ENCODE measurements at regions not wholly inside any gene's neighbourhood (a gene's known extent, or its start where the extent isn't known, plus 50 kb on each side); places are given as distances from the start of the nearest gene placed in this dataset.

- no peaks in the 10 kb centered on the region for H3K27me3 ChIP-seq (ENCODE audit: control insufficient read depth in 2 of 2, insufficient read depth in 2 of 2, low read length in 2 of 2)
- H3K36me3 ChIP-seq (ENCODE audit: control insufficient read depth in 2 of 2, insufficient read depth in 2 of 2, low read length in 2 of 2) = no peaks in the 10 kb centered on the region
- no peak overlapping the region for H3K9ac ChIP-seq (ENCODE audit: low read depth in 1 of 2, low read length in 2 of 2)
- H3K9me3 ChIP-seq (ENCODE audit: control insufficient read depth in 2 of 2, low read length in 2 of 2) = no peaks in the 10 kb centered on the region
- H3K4me3 ChIP-seq (ENCODE audit: low read length in 2 of 2) = no peak overlapping the region
- H3K4me1 ChIP-seq (ENCODE audit: control insufficient read depth in 2 of 2, insufficient read depth in 2 of 2, low read length in 2 of 2) = no peaks in the 10 kb centered on the region
- no peak overlapping the region for H3K27ac ChIP-seq (ENCODE audit: low read depth in 2 of 2, low read length in 2 of 2)
Measured at GRCh38 chr4:170589597-170590191, 499.9 kb upstream of the AADAT start.

DNA sequence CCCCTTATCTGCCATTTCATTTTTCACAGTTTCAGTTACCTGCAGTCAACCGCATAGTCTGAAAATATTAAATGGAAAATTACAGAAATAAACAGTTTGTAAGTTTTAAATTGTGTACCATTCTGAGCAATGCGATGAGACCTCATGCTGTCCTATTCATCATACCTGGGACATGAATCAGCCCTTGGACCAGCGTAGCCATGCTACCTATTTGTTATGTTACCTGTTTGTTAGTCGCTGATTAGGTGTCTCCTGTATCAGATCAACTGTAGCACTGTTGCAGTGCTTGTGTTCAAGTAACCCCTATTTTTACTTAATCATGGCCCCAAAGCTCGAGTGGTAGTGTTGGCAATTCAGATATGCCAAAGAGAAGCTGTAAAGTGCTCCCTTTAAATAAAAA is 492.2 kb upstream of the AADAT start:
- H3K27ac ChIP-seq (ENCODE audit: low read depth in 2 of 2, low read length in 2 of 2) = no peak overlapping the region
- no peaks in the 10 kb centered on the region for H3K4me1 ChIP-seq (ENCODE audit: control insufficient read depth in 2 of 2, insufficient read depth in 2 of 2, low read length in 2 of 2)
- H3K4me3 ChIP-seq (ENCODE audit: low read length in 2 of 2) = no peak overlapping the region
- H3K9ac ChIP-seq (ENCODE audit: low read depth in 1 of 2, low read length in 2 of 2) = no peak overlapping the region
- H3K27me3 ChIP-seq (ENCODE audit: control insufficient read depth in 2 of 2, insufficient read depth in 2 of 2, low read length in 2 of 2) = no peaks in the 10 kb centered on the region
- peaks cover 0 to 2% of the 10 kb centered on the region in 2 donors for H3K9me3 ChIP-seq (ENCODE audit: control insufficient read depth in 2 of 2, low read length in 2 of 2)
- no peaks in the 10 kb centered on the region for H3K36me3 ChIP-seq (ENCODE audit: control insufficient read depth in 2 of 2, insufficient read depth in 2 of 2, low read length in 2 of 2)

GRCh38 chr4:170581322-170581721 is 491.6 kb upstream of the AADAT start:
- H3K27ac ChIP-seq (ENCODE audit: low read depth in 2 of 2, low read length in 2 of 2) = no peak overlapping the region
- H3K4me3 ChIP-seq (ENCODE audit: low read length in 2 of 2) = no peak overlapping the region

GRCh38 chr4:170580651-170581050 is 490.9 kb upstream of the AADAT start:
- no peaks in the 10 kb centered on the region for H3K27me3 ChIP-seq (ENCODE audit: control insufficient read depth in 2 of 2, insufficient read depth in 2 of 2, low read length in 2 of 2)
- H3K4me1 ChIP-seq (ENCODE audit: control insufficient read depth in 2 of 2, insufficient read depth in 2 of 2, low read length in 2 of 2) = no peaks in the 10 kb centered on the region
- H3K9ac ChIP-seq (ENCODE audit: low read depth in 1 of 2, low read length in 2 of 2) = no peak overlapping the region
- H3K9me3 ChIP-seq (ENCODE audit: control insufficient read depth in 2 of 2, low read length in 2 of 2) = peaks cover 0 to 2% of the 10 kb centered on the region in 2 donors
- H3K27ac ChIP-seq (ENCODE audit: low read depth in 2 of 2, low read length in 2 of 2) = no peak overlapping the region
- no peak overlapping the region for H3K4me3 ChIP-seq (ENCODE audit: low read length in 2 of 2)
- no peaks in the 10 kb centered on the region for H3K36me3 ChIP-seq (ENCODE audit: control insufficient read depth in 2 of 2, insufficient read depth in 2 of 2, low read length in 2 of 2)

More at GRCh38 chr4:170581322-170581721, 491.6 kb upstream of the AADAT start:
- Histone ChIP-seq H3K9ac (ENCODE audit: low read depth in 1 of 2, low read length in 2 of 2) (no peak overlapping the region), H3K9me3 (ENCODE audit: control insufficient read depth in 2 of 2, low read length in 2 of 2) (peaks cover 0 to 2% of the 10 kb centered on the region in 2 donors), H3K4me1 (ENCODE audit: control insufficient read depth in 2 of 2, insufficient read depth in 2 of 2, low read length in 2 of 2) (no peaks in the 10 kb centered on the region), H3K36me3 (ENCODE audit: control insufficient read depth in 2 of 2, insufficient read depth in 2 of 2, low read length in 2 of 2) (no peaks in the 10 kb centered on the region), H3K27me3 (ENCODE audit: control insufficient read depth in 2 of 2, insufficient read depth in 2 of 2, low read length in 2 of 2) (no peaks in the 10 kb centered on the region)

DNA sequence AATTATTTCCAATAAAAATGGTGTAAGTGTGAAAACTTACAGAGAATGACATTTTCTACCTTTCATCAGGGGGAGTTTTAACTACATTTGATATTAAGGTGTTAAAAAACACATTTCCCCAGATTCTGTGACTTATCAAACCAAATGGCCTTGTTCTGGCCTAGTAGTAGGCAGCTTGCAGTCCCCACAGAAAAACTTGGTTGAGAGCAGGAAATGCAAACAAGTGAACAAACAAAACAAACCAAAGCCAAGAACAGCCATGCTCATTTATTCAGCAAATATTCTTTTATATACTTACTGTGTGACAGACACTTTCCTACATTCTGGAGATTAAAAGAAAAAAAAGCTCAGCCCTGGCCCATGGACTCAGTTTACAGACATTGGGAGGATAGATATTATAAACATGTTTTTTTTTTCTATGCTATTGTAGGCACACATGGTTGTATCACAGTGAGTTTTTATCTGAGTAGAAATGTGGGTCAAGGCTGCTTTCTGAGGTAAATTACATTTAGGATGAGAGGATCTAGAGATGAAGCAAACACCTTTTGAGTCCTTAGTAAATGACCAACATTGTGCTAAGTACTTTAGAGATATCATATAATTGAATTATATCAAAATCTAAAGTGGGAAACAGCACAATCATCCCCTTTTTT is 449.2 kb upstream of the AADAT start:
- Histone ChIP-seq H3K36me3 (ENCODE audit: control insufficient read depth in 2 of 2, insufficient read depth in 2 of 2, low read length in 2 of 2) (no peaks in the 10 kb centered on the region), H3K4me3 (ENCODE audit: low read length in 2 of 2) (no peak overlapping the region), H3K9me3 (ENCODE audit: control insufficient read depth in 2 of 2, low read length in 2 of 2) (no peaks in the 10 kb centered on the region), H3K4me1 (ENCODE audit: control insufficient read depth in 2 of 2, insufficient read depth in 2 of 2, low read length in 2 of 2) (no peaks in the 10 kb centered on the region), H3K9ac (ENCODE audit: low read depth in 1 of 2, low read length in 2 of 2) (no peak overlapping the region), H3K27me3 (ENCODE audit: control insufficient read depth in 2 of 2, insufficient read depth in 2 of 2, low read length in 2 of 2) (no peaks in the 10 kb centered on the region), H3K27ac (ENCODE audit: low read depth in 2 of 2, low read length in 2 of 2) (no peak overlapping the region)

DNA sequence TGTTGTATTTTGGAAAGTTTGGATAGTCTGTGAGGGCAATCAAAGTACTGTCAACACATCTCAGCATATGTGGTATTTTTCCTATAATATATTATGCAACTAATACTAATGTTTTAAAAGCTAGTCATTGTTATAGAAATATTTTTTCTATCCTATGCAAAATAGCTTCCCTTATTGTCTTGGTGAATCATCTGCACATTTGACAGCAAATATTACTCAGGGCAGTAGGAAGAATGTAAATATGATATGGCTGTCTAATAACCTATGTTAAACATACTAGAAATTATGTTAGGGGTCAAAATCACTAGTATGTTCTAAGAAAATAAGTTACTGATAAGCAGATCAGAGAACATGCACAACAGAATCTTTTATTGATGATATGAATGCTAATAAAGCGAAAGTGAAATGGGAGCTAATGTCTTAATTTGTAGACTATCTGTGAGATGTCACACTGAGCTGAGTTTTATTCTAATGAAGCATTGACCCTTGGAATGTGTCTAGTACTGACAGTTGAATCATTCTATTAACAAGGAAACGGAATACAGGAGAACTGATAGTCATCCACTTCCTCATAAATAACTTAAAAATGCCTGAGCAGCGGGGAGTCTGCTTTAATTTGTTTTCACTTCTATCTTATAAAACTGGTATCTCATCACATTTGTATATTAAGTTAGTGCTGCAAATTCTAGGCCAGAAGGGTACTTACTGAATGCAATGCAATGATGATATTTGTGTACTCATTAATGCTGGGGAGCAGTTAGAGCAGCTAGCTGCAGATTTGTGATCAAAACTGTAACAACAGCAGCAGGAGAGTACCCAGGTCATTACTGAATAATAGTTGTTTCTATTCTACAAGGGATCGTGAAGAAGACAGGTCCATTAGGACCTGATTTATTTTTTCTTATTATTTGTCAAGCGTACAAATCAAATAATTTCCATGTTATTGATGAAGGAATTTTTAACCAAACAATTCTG is 440.3 kb upstream of the AADAT start:
- Histone ChIP-seq H3K9ac (ENCODE audit: low read depth in 1 of 2, low read length in 2 of 2) (no peak overlapping the region), H3K36me3 (ENCODE audit: control insufficient read depth in 2 of 2, insufficient read depth in 2 of 2, low read length in 2 of 2) (no peaks in the 10 kb centered on the region), H3K4me3 (ENCODE audit: low read length in 2 of 2) (no peak overlapping the region), H3K27me3 (ENCODE audit: control insufficient read depth in 2 of 2, insufficient read depth in 2 of 2, low read length in 2 of 2) (no peaks in the 10 kb centered on the region), H3K9me3 (ENCODE audit: control insufficient read depth in 2 of 2, low read length in 2 of 2) (no peaks in the 10 kb centered on the region), H3K4me1 (ENCODE audit: control insufficient read depth in 2 of 2, insufficient read depth in 2 of 2, low read length in 2 of 2) (no peaks in the 10 kb centered on the region), H3K27ac (ENCODE audit: low read depth in 2 of 2, low read length in 2 of 2) (no peak overlapping the region)

GRCh38 chr4:170526471-170526870 is 436.7 kb upstream of the AADAT start:
- H3K4me1 ChIP-seq (ENCODE audit: control insufficient read depth in 2 of 2, insufficient read depth in 2 of 2, low read length in 2 of 2) = no peaks in the 10 kb centered on the region
- no peak overlapping the region for H3K9ac ChIP-seq (ENCODE audit: low read depth in 1 of 2, low read length in 2 of 2)

DNA sequence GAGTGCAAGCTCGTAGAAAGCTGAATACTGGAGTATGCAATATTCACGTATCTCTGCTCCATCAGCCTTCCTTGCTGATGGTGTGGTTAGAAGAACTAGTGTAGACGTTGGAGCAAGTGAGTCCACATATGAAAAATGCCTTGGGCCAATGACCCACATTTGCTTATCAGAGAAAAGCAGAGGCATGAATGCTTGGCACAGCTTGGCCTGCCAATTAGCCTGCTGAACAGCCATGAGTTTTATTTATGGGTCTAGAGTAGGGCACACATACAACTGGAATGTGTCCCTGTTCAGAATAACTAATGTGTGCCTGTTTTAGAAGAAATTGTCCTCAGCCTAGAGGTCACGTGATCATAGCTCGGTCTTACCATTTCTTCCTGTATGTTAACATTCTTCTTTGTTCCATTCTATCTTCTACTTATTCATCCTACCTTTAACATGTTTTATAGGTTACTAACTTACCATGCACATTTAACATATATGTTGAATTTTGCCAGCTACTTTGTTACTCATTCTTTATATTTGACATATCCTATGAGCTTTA is 432.7 kb upstream of the AADAT start:
- Histone ChIP-seq H3K4me3 (ENCODE audit: low read length in 2 of 2) (no peak overlapping the region), H3K9me3 (ENCODE audit: control insufficient read depth in 2 of 2, low read length in 2 of 2) (no peaks in the 10 kb centered on the region)

More at GRCh38 chr4:170526471-170526870, 436.7 kb upstream of the AADAT start:
- Histone ChIP-seq H3K9me3 (ENCODE audit: control insufficient read depth in 2 of 2, low read length in 2 of 2) (no peaks in the 10 kb centered on the region), H3K4me3 (ENCODE audit: low read length in 2 of 2) (no peak overlapping the region), H3K27ac (ENCODE audit: low read depth in 2 of 2, low read length in 2 of 2) (no peak overlapping the region), H3K27me3 (ENCODE audit: control insufficient read depth in 2 of 2, insufficient read depth in 2 of 2, low read length in 2 of 2) (no peaks in the 10 kb centered on the region), H3K36me3 (ENCODE audit: control insufficient read depth in 2 of 2, insufficient read depth in 2 of 2, low read length in 2 of 2) (no peaks in the 10 kb centered on the region)

GRCh38 chr4:170497689-170498088 is 407.9 kb upstream of the AADAT start:
- Histone ChIP-seq H3K9ac (ENCODE audit: low read depth in 1 of 2, low read length in 2 of 2) (no peak overlapping the region), H3K27ac (ENCODE audit: low read depth in 2 of 2, low read length in 2 of 2) (no peak overlapping the region), H3K4me1 (ENCODE audit: control insufficient read depth in 2 of 2, insufficient read depth in 2 of 2, low read length in 2 of 2) (no peaks in the 10 kb centered on the region), H3K9me3 (ENCODE audit: control insufficient read depth in 2 of 2, low read length in 2 of 2) (peaks cover 0 to 2% of the 10 kb centered on the region in 2 donors), H3K27me3 (ENCODE audit: control insufficient read depth in 2 of 2, insufficient read depth in 2 of 2, low read length in 2 of 2) (no peaks in the 10 kb centered on the region), H3K36me3 (ENCODE audit: control insufficient read depth in 2 of 2, insufficient read depth in 2 of 2, low read length in 2 of 2) (no peaks in the 10 kb centered on the region), H3K4me3 (ENCODE audit: low read length in 2 of 2) (no peak overlapping the region)

More for the DNA sequence above, 432.7 kb upstream of the AADAT start:
- Histone ChIP-seq H3K27ac (ENCODE audit: low read depth in 2 of 2, low read length in 2 of 2) (no peak overlapping the region), H3K9ac (ENCODE audit: low read depth in 1 of 2, low read length in 2 of 2) (no peak overlapping the region), H3K36me3 (ENCODE audit: control insufficient read depth in 2 of 2, insufficient read depth in 2 of 2, low read length in 2 of 2) (no peaks in the 10 kb centered on the region), H3K4me1 (ENCODE audit: control insufficient read depth in 2 of 2, insufficient read depth in 2 of 2, low read length in 2 of 2) (no peaks in the 10 kb centered on the region), H3K27me3 (ENCODE audit: control insufficient read depth in 2 of 2, insufficient read depth in 2 of 2, low read length in 2 of 2) (no peaks in the 10 kb centered on the region)

DNA sequence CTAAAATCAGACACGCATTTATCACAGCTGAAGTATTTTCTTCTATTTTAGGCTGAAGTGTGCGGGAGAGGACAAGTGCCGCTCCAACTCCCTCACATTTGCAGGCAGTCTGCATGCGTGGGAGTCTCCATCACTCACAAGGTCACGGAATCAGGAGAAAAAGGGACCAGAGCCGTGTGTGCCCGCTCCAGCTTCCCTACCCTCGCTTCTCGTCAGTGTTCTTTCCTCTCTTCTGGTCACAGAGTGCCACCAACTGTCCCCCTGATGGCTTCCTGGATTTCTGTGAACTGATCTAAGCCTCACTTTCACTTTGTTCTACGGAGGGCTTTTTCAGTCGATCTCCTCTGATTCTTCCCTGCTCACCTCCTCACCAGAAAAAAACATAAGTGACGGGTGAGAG is 407.4 kb upstream of the AADAT start:
- Histone ChIP-seq H3K27ac (ENCODE audit: low read depth in 2 of 2, low read length in 2 of 2) (no peak overlapping the region), H3K4me1 (ENCODE audit: control insufficient read depth in 2 of 2, insufficient read depth in 2 of 2, low read length in 2 of 2) (no peaks in the 10 kb centered on the region), H3K9ac (ENCODE audit: low read depth in 1 of 2, low read length in 2 of 2) (no peak overlapping the region), H3K9me3 (ENCODE audit: control insufficient read depth in 2 of 2, low read length in 2 of 2) (peaks cover 0 to 2% of the 10 kb centered on the region in 2 donors), H3K4me3 (ENCODE audit: low read length in 2 of 2) (no peak overlapping the region), H3K27me3 (ENCODE audit: control insufficient read depth in 2 of 2, insufficient read depth in 2 of 2, low read length in 2 of 2) (no peaks in the 10 kb centered on the region), H3K36me3 (ENCODE audit: control insufficient read depth in 2 of 2, insufficient read depth in 2 of 2, low read length in 2 of 2) (no peaks in the 10 kb centered on the region)

Measured in mucosa of rectum (tissue), 2 donors.